ENCODE measurements at regions not wholly inside any gene's neighbourhood (a gene's known extent, or its start where the extent isn't known, plus 50 kb on each side); places are given as distances from the start of the nearest gene placed in this dataset.

- Histone ChIP-seq H3K9me3 (ENCODE audit: control insufficient read depth, low read length) (no peaks in the 10 kb centered on the region), H3K4me1 (ENCODE audit: control insufficient read depth, insufficient read depth, low read length) (no peaks in the 10 kb centered on the region), H3K4me3 (ENCODE audit: low read length) (no peak overlapping the region), H3K27ac (ENCODE audit: low read length) (peak overlapping the region; percentile 48), H3K27me3 (ENCODE audit: control insufficient read depth, insufficient read depth) (no peaks in the 10 kb centered on the region)
- DNase-seq (no peak), ATAC-seq (no peak)
- 64% methylated on average over 7 of the region's 7 CpGs for WGBS
- intact Hi-C loops (cut with DNase I) = loop anchor here in 1 of 4 donors (5.0 kb wide), 1 partner anchor 449 kb away; no protein-coding TSS in a partner anchor
These were observed 278.0 kb upstream of the TCF4 start for GRCh38 chr18:55866006-55866405.

- H3K9me3 ChIP-seq (ENCODE audit: control insufficient read depth, low read length) = no peaks in the 10 kb centered on the region
- DNase-seq (no peak), ATAC-seq (no peak)
- 48% methylated on average over 1 of the region's 1 CpG for WGBS
- no peak overlapping the region for H3K27ac ChIP-seq (ENCODE audit: low read length)
- H3K27me3 ChIP-seq (ENCODE audit: control insufficient read depth, insufficient read depth) = no peaks in the 10 kb centered on the region
- intact Hi-C loops (cut with DNase I) = no loop called here
- no peak overlapping the region for H3K4me3 ChIP-seq (ENCODE audit: low read length)
- H3K4me1 ChIP-seq (ENCODE audit: control insufficient read depth, insufficient read depth, low read length) = no peaks in the 10 kb centered on the region
These were observed 276.3 kb upstream of the TCF4 start for GRCh38 chr18:55864281-55864680.

GRCh38 chr18:55863876-55864275, 275.9 kb upstream of the TCF4 start:
- no peaks in the 10 kb centered on the region for H3K27me3 ChIP-seq (ENCODE audit: control insufficient read depth, insufficient read depth)
- H3K4me3 ChIP-seq (ENCODE audit: low read length) = no peak overlapping the region
- ATAC-seq = peak in 1 of 2 donors; percentile 50
- H3K9me3 ChIP-seq (ENCODE audit: control insufficient read depth, low read length) = no peaks in the 10 kb centered on the region
- H3K4me1 ChIP-seq (ENCODE audit: control insufficient read depth, insufficient read depth, low read length) = no peaks in the 10 kb centered on the region
- no peak overlapping the region for H3K27ac ChIP-seq (ENCODE audit: low read length)
- WGBS = 35% methylated on average over 7 of the region's 7 CpGs
- peak in 1 of 3 donors; percentile 51 for DNase-seq
- intact Hi-C loops (cut with DNase I) = no loop called here

- WGBS = 82% methylated on average over 4 of the region's 4 CpGs
- intact Hi-C loops (cut with DNase I) = no loop called here
- H3K27me3 ChIP-seq (ENCODE audit: control insufficient read depth, insufficient read depth) = no peaks in the 10 kb centered on the region
- H3K27ac ChIP-seq (ENCODE audit: low read length) = no peak overlapping the region
- H3K4me1 ChIP-seq (ENCODE audit: control insufficient read depth, insufficient read depth, low read length) = no peaks in the 10 kb centered on the region
- no peak for ATAC-seq
- no peaks in the 10 kb centered on the region for H3K9me3 ChIP-seq (ENCODE audit: control insufficient read depth, low read length)
- no peak for DNase-seq
- H3K4me3 ChIP-seq (ENCODE audit: low read length) = no peak overlapping the region
These were observed 275.4 kb upstream of the TCF4 start for GRCh38 chr18:55863391-55863706.

- 95% methylated on average over 20 of the region's 20 CpGs for WGBS
- DNase-seq (no peak), ATAC-seq (no peak)
- intact Hi-C loops (cut with DNase I) = no loop called here
- H3K9me3 ChIP-seq (ENCODE audit: control insufficient read depth, low read length) = no peaks in the 10 kb centered on the region
- no peak overlapping the region for H3K27ac ChIP-seq (ENCODE audit: low read length)
- no peak overlapping the region for H3K4me3 ChIP-seq (ENCODE audit: low read length)
- no peaks in the 10 kb centered on the region for H3K27me3 ChIP-seq (ENCODE audit: control insufficient read depth, insufficient read depth)
- H3K4me1 ChIP-seq (ENCODE audit: control insufficient read depth, insufficient read depth, low read length) = no peaks in the 10 kb centered on the region
These were observed 274.9 kb upstream of the TCF4 start for GRCh38 chr18:55862693-55863390.

- no peaks in the 10 kb centered on the region for H3K9me3 ChIP-seq (ENCODE audit: control insufficient read depth, low read length)
- H3K4me1 ChIP-seq (ENCODE audit: control insufficient read depth, insufficient read depth, low read length) = no peaks in the 10 kb centered on the region
- intact Hi-C loops (cut with DNase I) = no loop called here
- ATAC-seq = peak; percentile 32 to 41
- DNase-seq = no peak
- WGBS = 75% methylated on average over 6 of the region's 6 CpGs
- H3K27ac ChIP-seq (ENCODE audit: low read length) = no peak overlapping the region
- no peaks in the 10 kb centered on the region for H3K27me3 ChIP-seq (ENCODE audit: control insufficient read depth, insufficient read depth)
- no peak overlapping the region for H3K4me3 ChIP-seq (ENCODE audit: low read length)
These were observed 273.3 kb upstream of the TCF4 start for GRCh38 chr18:55861266-55861665.

GRCh38 chr18:55858661-55859515, 270.9 kb upstream of the TCF4 start:
- Histone ChIP-seq H3K4me1 (ENCODE audit: control insufficient read depth, insufficient read depth, low read length) (no peaks in the 10 kb centered on the region), H3K27ac (ENCODE audit: low read length) (no peak overlapping the region), H3K4me3 (ENCODE audit: low read length) (peak overlapping the region; percentile 54), H3K9me3 (ENCODE audit: control insufficient read depth, low read length) (no peaks in the 10 kb centered on the region), H3K27me3 (ENCODE audit: control insufficient read depth, insufficient read depth) (no peaks in the 10 kb centered on the region)
- DNase-seq = no peak
- ATAC-seq = no peak
- intact Hi-C loops (cut with DNase I) = no loop called here
- WGBS = 45% methylated on average over 17 of the region's 17 CpGs

GRCh38 chr18:55857956-55858355, 270.0 kb upstream of the TCF4 start:
- no peak overlapping the region for H3K4me3 ChIP-seq (ENCODE audit: low read length)
- H3K27ac ChIP-seq (ENCODE audit: low read length) = no peak overlapping the region
- intact Hi-C loops (cut with DNase I) = no loop called here
- no peaks in the 10 kb centered on the region for H3K9me3 ChIP-seq (ENCODE audit: control insufficient read depth, low read length)
- 87% methylated on average over 7 of the region's 7 CpGs for WGBS
- no peaks in the 10 kb centered on the region for H3K4me1 ChIP-seq (ENCODE audit: control insufficient read depth, insufficient read depth, low read length)
- ATAC-seq (no peak), DNase-seq (no peak)
- H3K27me3 ChIP-seq (ENCODE audit: control insufficient read depth, insufficient read depth) = no peaks in the 10 kb centered on the region

GRCh38 chr18:55857409-55857808, 269.4 kb upstream of the TCF4 start:
- no peak overlapping the region for H3K27ac ChIP-seq (ENCODE audit: low read length)
- H3K4me3 ChIP-seq (ENCODE audit: low read length) = no peak overlapping the region
- ATAC-seq = no peak
- WGBS = 89% methylated on average over 2 of the region's 2 CpGs
- intact Hi-C loops (cut with DNase I) = no loop called here
- H3K27me3 ChIP-seq (ENCODE audit: control insufficient read depth, insufficient read depth) = no peaks in the 10 kb centered on the region
- DNase-seq = no peak
- no peaks in the 10 kb centered on the region for H3K4me1 ChIP-seq (ENCODE audit: control insufficient read depth, insufficient read depth, low read length)
- no peaks in the 10 kb centered on the region for H3K9me3 ChIP-seq (ENCODE audit: control insufficient read depth, low read length)

GRCh38 chr18:55856679-55857078, 268.7 kb upstream of the TCF4 start:
- Histone ChIP-seq H3K27me3 (ENCODE audit: control insufficient read depth, insufficient read depth) (no peaks in the 10 kb centered on the region), H3K27ac (ENCODE audit: low read length) (no peak overlapping the region), H3K9me3 (ENCODE audit: control insufficient read depth, low read length) (no peaks in the 10 kb centered on the region), H3K4me3 (ENCODE audit: low read length) (no peak overlapping the region), H3K4me1 (ENCODE audit: control insufficient read depth, insufficient read depth, low read length) (no peaks in the 10 kb centered on the region)
- no peak for ATAC-seq
- intact Hi-C loops (cut with DNase I) = no loop called here
- DNase-seq = no peak

GRCh38 chr18:55856229-55856628, 268.2 kb upstream of the TCF4 start:
- Histone ChIP-seq H3K4me1 (ENCODE audit: control insufficient read depth, insufficient read depth, low read length) (no peaks in the 10 kb centered on the region), H3K4me3 (ENCODE audit: low read length) (no peak overlapping the region), H3K27me3 (ENCODE audit: control insufficient read depth, insufficient read depth) (no peaks in the 10 kb centered on the region), H3K27ac (ENCODE audit: low read length) (no peak overlapping the region), H3K9me3 (ENCODE audit: control insufficient read depth, low read length) (no peaks in the 10 kb centered on the region)
- ATAC-seq = no peak
- WGBS = 81% methylated on average over 2 of the region's 2 CpGs
- DNase-seq = no peak
- intact Hi-C loops (cut with DNase I) = no loop called here
